Hepatic stellate cell (primary cell): ENCODE measurements at regions not wholly inside any gene's neighbourhood (a gene's known extent, or its start where the extent isn't known, plus 50 kb on each side); places are given as distances from the start of the nearest gene placed in this dataset.
"Not testable (repeated sequence)": the region's sequence is repeated elsewhere in the genome, so short reads cannot be mapped to it uniquely, and the experiment has no call there.

Source experiments
- DNase-seq: peaks from one replicate; pipeline ENCODE4 v3.0.0; 2011; ENCODE audit warnings: low spot score

DNA sequence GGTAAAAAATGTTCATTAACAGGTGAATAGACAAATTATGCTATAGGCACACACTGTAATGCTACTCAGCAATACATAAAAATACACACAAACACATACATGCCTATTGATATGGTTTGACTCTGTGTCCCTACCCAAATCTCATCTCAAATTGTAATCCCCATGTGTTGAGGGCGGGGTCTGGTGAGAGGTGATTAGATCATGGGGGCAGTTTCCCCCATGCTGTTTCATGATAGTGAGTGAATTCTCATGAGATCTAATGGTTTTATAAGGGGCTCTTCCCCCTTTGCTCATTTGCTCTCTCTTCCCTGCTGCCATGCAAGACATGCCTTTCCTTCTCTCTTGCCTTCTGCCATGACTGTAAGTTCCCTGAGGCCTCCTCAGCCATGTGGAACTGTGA, 403.1 kb upstream of the RORB start:
- not testable (repeated sequence) for DNase-seq

DNA sequence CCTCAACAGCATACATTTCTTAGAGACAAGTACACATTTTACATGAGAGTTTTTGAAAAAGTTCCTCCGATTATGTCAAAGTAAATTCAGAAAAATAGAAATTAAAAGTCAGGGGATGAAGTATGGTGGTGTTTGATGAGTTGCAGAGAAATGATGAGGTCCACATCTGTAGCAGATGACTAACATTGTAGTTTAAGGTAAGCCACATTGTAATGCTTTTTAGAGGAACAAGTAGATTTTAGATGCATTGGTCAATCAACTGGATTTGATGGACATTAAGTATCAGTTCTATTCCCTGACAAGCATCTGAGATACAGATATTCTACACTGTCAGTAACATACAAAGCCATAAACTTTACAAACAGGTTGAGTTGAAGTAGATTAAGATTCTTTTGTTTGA, 402.4 kb upstream of the RORB start:
- DNase-seq: no peak

DNA sequence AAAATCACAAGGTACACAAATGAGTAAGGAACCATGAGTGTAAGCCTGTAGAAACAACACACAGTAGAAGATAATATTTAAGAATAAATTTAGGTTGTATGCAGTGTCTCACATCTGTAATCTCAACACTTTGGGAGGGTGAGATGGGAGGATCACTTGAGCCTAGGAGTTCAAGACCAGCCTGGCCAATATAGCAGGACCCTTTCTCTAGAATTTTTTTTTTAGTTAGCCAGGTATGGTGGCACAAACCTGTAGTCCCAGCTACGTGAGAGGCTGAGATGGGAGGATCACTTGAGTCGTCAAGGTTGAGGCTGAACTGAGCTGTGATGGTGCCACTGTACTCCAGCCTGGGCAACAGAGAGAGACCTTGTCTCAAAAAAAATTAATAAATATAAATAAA, 401.2 kb upstream of the RORB start:
- DNase-seq: no peak

DNA sequence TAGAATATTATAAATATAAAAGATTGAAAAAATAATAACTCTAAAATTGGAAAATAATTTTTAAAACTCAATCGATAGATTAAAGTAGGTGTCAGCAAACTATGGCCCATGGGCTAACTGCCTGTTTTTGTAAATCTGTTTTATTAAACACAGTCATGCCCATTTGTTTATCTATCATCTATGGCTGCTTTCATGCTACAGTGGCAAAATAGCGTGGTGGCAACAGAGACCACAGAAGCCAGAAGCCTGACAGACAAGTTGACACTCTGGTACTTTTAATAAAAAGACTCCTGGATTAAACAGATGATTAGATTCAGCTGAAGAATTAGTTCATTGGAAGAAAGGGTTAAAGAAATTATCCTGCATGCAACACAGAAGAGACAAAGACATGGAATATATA, 400.7 kb upstream of the RORB start:
- no peak for DNase-seq

DNA sequence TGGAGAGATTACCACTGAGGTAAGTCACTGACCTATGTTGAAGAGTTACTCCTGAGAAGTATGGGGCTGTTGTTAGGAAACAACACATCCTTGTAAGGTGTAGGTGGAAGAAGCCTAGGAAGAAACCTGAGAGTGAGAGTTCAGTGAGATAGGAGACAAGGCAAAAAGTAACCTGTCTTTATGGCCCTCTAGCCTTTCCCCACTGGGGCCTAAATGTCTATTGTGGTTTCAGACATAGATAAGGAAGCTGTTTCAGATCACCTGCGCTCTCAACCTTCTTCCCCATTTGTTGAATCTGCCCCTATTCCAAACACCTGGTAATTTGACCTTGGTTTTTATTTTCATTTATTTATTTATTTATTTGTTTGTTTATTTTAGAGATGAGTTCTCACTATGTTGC, 397.1 kb upstream of the RORB start:
- no peak for DNase-seq

DNA sequence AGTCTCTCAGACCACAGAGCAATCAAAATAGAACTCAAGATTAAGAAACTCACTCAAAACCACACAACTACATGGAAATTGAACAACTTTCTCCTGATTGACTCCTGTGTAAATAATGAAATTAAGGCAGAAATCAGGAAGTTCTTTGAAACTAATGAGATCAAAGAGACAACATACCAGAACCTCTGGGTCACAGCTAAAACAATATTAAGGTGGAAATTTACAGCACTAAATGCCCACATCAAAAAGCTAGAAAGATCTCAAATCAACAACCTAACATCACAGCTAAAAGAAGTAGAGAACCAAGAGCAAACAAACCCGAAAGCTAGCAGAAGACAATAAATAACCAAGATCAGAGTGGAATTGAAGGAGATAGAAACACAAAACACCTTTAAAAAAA, 395.0 kb upstream of the RORB start:
- not testable (repeated sequence) for DNase-seq

DNA sequence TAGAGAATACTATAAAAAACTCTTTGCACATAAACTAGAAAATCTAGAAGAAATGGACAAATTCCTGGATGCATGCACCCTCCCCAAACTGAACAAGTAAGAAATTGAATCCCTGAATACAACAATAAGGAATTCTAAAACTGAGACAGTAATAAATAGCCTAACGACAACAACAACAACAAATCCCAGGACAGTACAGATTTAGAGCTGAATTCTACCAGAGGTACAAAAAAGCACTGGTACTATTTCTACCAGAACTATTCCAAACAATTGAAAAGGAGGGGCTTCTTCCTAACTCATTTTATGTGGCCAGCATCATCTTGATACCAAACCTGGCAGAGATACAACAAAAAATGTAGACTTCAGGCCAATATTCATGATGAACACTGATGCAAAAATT, 394.4 kb upstream of the RORB start:
- DNase-seq: no peak

DNA sequence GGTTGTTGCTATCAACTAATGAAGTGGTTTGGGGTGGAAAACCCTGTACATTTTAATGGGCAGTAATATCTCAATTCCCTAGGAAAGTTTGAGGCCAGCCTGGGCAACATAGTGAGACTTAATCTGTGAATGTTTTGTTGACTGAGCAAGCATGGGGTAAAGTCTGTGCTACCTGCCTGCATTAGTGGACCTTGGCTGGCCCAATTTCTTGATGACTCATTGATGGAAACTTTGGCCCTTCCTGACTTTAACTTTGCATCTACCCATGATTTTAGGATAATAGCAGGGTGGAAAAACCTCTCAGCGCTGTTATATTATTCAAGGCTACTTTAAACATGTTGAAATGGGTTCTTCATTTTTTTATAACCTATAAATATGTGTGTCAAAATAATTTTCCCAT, 389.4 kb upstream of the RORB start:
- DNase-seq: no peak

DNA sequence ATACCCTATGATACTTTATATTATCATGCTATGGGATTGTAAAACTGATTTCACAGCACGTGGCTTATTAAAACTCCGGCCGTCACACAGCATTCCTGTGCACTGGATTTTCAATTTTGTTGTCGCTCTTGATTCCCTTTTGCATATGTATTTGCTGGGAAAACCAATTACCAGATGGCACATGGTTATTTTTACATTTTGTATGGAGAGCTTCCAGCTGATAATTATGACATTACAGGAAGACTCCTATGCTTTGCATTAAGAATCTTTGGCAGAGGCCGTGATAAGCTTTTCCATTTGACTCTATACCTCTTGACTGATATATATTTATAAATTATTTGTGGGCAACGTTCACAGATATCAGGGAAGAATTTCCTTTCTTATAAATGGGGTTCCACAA, 381.2 kb upstream of the RORB start:
- no peak for DNase-seq

DNA sequence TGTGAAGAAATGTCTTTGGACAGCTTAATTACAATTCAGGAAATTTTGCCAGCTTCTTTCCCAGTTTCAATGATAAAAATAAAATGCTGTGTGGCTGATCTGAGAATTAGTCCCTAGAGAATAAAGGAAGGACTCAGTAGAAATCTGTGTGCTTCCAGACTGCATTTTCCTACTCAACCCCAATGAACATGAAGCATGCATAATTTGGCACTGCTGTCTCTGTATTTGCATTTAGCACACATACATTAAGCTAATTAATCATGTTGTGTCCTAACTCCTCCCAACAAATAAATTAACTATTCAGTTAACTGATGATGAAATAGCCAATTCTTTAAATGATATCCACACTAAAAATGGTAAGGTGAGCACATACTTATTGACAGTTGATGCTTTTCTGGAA, 380.0 kb upstream of the RORB start:
- DNase-seq: no peak

DNA sequence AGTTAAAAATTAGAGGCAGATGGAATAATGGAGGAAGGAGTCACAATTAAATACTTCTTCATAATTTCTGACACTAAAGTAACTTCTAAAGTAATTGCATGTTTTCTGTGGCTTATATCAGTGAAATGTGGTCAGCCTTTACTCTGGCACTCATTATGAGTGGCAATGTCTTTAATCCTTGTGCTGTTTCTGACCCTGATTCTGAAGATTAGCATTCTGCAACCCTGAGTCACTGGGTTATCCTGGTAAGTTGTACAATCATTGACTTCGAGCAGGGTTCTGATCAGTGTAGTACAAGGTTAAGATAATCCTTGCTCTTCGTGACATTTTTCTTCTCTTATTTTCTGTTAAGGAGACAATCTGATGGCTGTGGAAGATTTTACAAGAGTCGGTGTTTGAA, 379.4 kb upstream of the RORB start:
- DNase-seq: no peak

DNA sequence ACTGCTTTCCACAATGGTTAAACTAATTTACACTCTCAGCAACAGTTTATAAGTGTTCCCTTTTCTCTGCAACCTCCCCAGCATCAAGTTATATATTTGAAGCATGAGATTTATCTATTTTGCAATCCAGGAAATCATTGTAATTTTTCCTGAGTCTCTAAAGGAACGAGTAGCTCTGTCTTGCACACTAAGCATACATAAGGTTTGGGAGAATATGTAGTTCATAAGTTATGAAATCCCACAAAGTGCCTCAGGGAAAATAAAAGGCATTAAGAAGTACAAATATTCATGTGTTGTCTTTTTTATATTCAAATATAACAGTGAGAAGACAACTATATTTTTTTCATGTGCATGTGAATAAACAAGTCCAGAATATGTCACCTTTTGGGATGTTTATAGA, 377.1 kb upstream of the RORB start:
- DNase-seq: no peak

DNA sequence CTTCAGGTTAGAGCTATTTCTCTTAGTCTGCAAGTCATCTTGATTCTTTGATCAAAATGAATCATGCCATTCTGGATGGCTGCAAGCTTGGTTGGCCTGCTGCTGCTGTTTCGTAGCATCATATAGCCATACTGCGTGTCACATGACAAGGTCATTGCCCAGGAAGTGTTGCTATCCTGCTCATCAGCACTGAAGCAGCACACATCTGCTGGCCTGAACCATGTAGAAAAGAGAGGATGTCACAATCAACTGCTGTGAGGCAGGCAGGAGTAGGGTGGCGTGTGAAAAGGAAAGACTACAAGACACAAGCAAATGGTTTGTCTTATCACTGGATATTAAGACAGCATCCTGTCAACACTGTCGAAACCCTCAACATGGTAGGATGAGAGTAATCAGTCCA, 376.7 kb upstream of the RORB start:
- DNase-seq: no peak

DNA sequence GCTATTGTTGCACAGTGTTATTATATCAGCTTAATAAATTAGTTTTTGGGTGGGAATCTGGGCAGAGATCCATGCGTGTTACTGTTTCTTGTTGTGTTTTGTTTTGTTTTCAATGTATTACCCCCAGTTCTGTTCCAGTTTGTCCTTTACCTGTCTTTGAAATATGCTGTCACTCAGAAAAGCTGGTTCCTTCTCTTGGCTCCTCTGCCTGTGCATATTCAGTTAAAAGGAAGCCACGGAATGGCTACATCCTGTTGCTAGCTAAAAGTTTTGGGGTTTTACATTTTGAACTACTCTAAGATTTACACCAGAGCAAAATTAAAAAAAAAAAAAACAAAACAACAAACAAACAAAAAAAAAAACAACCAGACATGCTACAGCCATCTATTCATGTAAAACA, 374.9 kb upstream of the RORB start:
- no peak for DNase-seq

DNA sequence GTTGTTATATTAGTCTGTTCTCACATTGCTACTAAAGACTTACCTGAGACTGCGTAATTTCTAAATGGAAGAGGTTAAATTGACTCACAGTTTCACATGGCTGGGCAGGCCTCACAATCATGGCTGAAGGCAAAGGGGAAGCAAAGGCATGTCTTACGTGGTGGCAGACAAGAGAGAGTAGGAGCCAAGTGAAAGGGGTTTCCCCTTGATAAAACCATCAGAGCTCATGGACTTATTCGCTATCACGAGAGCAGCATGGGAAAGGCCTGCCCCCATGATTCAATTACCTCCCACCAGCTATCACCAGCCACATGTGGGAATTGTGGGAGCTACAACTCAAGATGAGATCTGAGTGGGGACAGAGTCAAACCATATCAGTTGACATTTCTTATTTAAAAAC, 374.5 kb upstream of the RORB start:
- DNase-seq: no peak

DNA sequence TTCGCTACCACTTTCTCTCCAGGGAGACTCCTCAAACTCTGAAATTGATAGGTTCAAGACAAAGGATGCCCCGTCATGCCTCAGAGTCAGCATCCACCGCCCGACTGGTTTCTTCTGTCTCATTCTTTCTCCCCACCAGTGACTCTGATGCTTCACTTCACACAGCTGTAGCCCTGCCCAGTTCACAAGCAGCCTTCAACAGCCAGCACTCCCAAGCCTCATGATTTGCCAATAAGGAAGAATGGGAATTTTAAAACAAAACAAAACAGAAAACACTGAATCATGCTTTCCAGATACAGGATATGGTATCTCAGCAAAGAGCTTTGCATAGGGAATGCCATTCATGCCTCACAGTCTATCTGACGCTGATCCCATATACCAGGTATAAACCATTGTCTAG, 371.2 kb upstream of the RORB start:
- no peak for DNase-seq

DNA sequence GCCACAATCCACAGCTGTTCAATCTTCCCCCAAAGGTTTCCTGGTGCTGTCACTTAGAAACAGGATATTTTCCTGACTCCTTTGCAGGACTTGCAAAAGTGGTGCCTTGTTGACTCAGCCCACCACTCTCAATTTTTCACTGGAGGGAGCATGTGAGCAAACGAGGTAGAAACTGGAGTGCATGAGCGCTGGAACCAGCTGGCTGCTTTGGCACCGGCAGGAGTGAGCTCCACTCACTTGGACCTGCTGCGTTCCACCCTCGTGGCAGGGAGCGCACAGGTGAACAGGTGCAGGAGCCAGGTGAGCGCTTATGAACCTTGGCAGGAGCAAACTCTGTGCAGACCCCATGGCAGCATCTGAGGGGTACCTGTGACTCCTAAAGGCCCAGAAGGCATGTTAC, 364.1 kb upstream of the RORB start:
- no peak for DNase-seq

DNA sequence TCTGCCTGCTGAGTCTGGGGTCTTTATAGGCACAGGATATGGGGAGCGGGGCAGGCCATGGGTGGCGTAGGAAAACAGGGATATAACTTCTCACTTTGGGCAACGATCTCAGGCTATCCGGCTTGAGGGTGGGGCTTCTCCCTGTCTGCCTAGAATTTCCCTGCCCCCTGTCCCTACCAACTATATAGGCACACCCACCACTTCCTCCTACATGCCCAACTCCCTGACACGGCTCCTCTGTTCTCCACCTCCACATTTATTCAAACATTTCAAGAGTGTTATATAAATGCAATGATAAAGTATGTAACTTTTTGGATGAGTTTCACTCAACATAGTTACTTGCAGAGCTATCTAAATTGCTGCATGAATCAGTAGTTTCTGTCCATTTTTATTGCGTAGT, 363.2 kb upstream of the RORB start:
- no peak for DNase-seq

DNA sequence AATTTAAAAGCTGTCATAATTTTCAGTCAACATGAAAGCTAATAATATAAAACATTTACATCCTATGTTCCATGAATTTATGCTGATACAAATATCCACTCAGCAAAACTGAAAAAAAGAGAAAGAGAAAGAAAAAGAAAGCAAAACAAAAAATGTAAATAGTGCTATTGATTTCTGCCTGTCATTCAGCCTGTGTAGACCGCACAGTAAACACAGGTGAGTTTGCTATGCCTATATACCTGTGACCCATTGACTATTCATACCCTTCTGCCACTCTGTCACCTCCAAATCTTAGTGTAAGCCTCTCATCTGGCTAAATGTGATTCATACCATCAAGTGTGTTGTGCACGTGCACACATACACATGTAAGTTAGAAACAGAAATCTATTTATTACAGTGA, 359.0 kb upstream of the RORB start:
- DNase-seq: no peak

DNA sequence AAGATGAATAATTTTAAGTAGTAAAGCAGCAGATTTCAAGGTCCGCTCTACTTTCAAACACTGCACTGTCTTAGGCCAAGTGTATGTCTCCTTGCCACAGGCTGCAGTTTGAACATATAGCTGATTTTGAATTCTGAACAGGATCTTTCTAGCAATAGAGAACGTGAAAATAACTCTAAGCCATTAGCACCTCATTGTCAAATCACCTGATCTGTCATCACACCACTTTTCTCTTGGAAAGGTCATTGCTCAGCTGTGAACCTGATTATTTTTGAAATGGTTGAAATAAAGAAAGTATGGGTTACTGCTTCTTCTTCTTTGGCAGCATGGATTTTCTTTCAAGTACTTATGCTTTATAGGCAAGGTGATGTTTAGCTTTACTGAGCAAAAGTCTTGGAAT, 357.0 kb upstream of the RORB start:
- DNase-seq: no peak

DNA sequence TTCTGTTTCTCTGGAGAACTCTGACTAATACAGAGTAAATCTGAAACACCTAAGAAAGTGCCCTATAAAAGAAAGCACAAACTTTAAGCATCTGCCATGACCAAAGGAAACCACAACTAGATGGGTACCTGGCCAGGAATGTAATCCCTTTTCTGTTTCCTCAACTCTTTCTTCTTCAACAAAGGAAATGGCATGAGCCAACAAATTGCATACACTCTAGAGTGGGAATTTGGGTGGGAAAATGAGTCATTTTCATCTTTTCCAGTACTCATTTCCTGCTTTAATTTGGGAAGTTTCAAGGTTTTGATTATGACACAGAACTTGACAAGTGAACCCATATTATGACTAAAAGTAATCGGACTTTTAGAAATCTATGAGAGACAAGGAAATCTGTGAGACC, 349.2 kb upstream of the RORB start:
- no peak for DNase-seq

DNA sequence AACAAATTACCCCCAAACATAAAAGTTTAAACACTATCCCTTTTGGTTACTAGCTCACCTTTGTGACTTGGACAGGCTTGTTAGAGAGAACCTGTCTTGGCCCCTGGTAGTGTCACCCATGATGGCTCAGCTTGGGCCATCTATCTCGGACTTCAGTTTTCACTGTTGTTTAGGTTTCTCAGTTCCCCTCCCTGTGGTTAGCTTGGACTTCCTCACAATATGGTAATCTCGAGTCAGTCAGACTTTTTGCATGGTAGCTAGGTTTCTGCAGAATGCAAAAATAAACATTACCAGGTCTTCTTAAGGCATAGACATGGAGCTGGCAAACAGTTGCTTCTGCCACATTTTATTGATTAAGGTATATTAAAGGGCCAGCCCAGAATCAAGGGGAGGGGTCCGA, 324.3 kb upstream of the RORB start:
- no peak for DNase-seq

DNA sequence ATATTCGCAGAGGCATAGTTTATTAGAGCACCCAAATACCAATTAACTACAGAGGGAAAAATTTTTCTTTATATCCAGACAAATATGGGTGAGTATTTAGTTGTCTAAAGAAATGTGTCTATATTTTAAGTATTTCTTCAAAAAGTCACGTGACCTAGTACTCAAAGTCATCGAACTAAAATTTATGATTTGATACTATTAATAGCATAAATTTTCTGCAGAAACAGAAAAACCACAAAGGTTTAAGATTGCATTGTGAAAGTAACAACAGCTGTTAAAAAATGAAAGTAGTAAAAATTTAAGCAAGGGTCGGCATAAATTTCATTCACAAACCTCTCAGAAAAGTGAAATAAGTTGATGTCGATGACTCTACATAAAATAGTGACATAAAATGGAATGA, 323.9 kb upstream of the RORB start:
- no peak for DNase-seq

DNA sequence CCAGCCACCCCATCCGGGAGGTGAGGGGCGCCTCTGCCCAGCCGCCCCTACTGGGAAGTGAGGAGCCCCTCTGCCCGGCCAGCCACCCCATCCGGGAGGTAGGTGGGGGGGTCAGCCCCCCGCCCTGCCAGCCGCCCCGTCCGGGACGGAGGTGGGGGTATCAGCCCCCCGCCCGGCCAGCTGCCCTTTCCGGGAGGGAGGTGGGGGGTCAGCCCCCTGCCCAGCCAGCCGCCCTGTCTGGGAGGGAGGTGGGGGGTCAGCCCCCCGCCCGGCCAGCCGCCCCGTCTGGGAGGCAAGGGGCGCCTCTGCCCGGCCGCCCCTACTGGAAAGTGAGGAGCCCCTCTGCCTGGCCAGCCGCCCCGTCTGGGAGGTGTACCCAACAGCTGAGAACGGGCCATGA, 299.4 kb upstream of the RORB start:
- DNase-seq: not testable (repeated sequence)

DNA sequence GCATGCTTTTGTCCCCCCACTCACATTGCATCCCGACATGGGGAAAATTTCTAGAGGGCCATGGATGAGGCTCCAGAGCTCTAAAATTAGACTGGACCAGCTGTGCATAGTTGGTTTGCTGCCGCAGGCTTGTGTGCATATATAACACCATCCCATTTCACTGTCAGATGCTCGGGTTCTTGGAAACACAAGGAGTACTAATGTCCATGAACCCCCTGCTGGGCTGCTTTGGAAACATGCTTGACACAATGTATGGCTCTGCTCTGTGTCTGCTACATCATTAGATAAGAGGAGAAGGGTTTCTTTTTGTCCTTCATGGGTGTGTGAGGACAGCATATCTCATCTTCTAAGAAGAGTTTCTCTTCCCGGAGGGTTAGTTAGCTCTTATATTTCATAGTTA, 292.1 kb upstream of the RORB start:
- DNase-seq: no peak
